Kidney capillary endothelial cell (primary cell): ENCODE measurements at regions not wholly inside any gene's neighbourhood (a gene's known extent, or its start where the extent isn't known, plus 50 kb on each side); places are given as distances from the start of the nearest gene placed in this dataset.
"Not testable (repeated sequence)": the region's sequence is repeated elsewhere in the genome, so short reads cannot be mapped to it uniquely, and the experiment has no call there.

Experiments
- DNase-seq: peaks from one replicate; pipeline ENCODE4 v3.0.0-alpha.2; 2018; ENCODE audit warnings: low spot score

GRCh38 chr6:167547328-167547692 is 222.4 kb downstream of the TTLL2 start:
- no peak for DNase-seq

- DNase-seq, result peak; percentile 41
These were observed 222.9 kb downstream of the TTLL2 start for GRCh38 chr6:167547751-167548150.

- DNase-seq, result no peak
These were observed 223.6 kb downstream of the TTLL2 start for GRCh38 chr6:167548451-167548850.

GRCh38 chr6:167549213-167549612 is 224.3 kb downstream of the TTLL2 start:
- DNase-seq, result no peak

GRCh38 chr6:167550941-167551627 is 226.2 kb downstream of the TTLL2 start:
- no peak for DNase-seq

GRCh38 chr6:167551628-167552257 is 226.9 kb downstream of the TTLL2 start:
- DNase-seq, result no peak

- DNase-seq, result no peak
These were observed 227.4 kb downstream of the TTLL2 start for GRCh38 chr6:167552258-167552630.

- no peak for DNase-seq
These were observed 228.3 kb downstream of the TTLL2 start for GRCh38 chr6:167552961-167553735.

- DNase-seq, result no peak
These were observed 228.8 kb downstream of the TTLL2 start for GRCh38 chr6:167553736-167554119.

- DNase-seq, result no peak
These were observed 230.0 kb downstream of the TTLL2 start for GRCh38 chr6:167554854-167555253.

- no peak for DNase-seq
These were observed 230.9 kb downstream of the TTLL2 start for GRCh38 chr6:167555836-167556235.

- no peak for DNase-seq
These were observed 232.8 kb downstream of the TTLL2 start for GRCh38 chr6:167557675-167558074.

GRCh38 chr6:167558246-167559177 is 233.6 kb downstream of the TTLL2 start:
- DNase-seq, result no peak

GRCh38 chr6:167559675-167560479 is 235.0 kb downstream of the TTLL2 start:
- no peak for DNase-seq

- DNase-seq, result no peak
These were observed 236.0 kb downstream of the TTLL2 start for GRCh38 chr6:167560673-167561569.

GRCh38 chr6:167562862-167563261 is 238.0 kb downstream of the TTLL2 start:
- not testable (repeated sequence) for DNase-seq

- no peak for DNase-seq
These were observed 239.7 kb downstream of the TTLL2 start for GRCh38 chr6:167564416-167565250.

- no peak for DNase-seq
These were observed 240.5 kb downstream of the TTLL2 start for GRCh38 chr6:167565388-167565787.

GRCh38 chr6:167565884-167566599 is 241.2 kb downstream of the TTLL2 start:
- peak; percentile 72 for DNase-seq
